CD4-positive, alpha-beta T cell (primary cell): ENCODE measurements at regions not wholly inside any gene's neighbourhood (a gene's known extent, or its start where the extent isn't known, plus 50 kb on each side); places are given as distances from the start of the nearest gene placed in this dataset.

Experiments
- ATAC-seq: fragments of 200-7000 bp; cut with Tn5 transposase; one replicate; pipeline ENCODE4 v1.10.0; 2022; ENCODE audit warnings: mild to moderate bottlenecking; ENCODE audit not compliant: poor library complexity
- CTCF ChIA-PET: fragments of 350-600 bp; sonication (Branson Sonifier 250); formaldehyde crosslinking; loops from one replicate; lab custom pipeline; 2021; ENCODE audit warnings: antibody characterized with exemption, inconsistent platforms; lab: Charles Lee
- POLR2A ChIA-PET: fragments of 350-600 bp; sonication (Branson Sonifier 250); formaldehyde crosslinking; loops from one replicate; lab custom pipeline; 2021; ENCODE audit warnings: antibody characterized with exemption, inconsistent platforms; lab: Charles Lee
- DNase-seq, 14 experiments: peaks; one replicate each; pipeline ENCODE4 v3.0.0-alpha.2; 2013 to 2020; ENCODE audit warnings: mixed read lengths in 2 of 14
- H3K27ac ChIP-seq, 2 donors: one replicate each; pipeline versions ENCODE4 v1.5.1 to v1.7.0; 2013; ENCODE audit warnings: low read length in 2 of 2, low read depth in 1 of 2, mild to moderate bottlenecking in 1 of 2
- H3K27me3 ChIP-seq, 2 experiments: 1 replicate in 1 of 2; 2 replicates in 1 of 2; pipeline versions ENCODE4 v1.6.1 to v1.7.0; 2013; ENCODE audit warnings: low read length in 2 of 2, control low read depth in 1 of 2, mild to moderate bottlenecking in 1 of 2, moderate library complexity in 1 of 2; ENCODE audit not compliant: insufficient read depth in 2 of 2, control insufficient read depth in 1 of 2
- H3K36me3 ChIP-seq: one replicate; pipeline ENCODE4 v1.6.1; 2013; ENCODE audit warnings: low read length, control low read depth; ENCODE audit not compliant: insufficient read depth
- H3K4me1 ChIP-seq: one replicate; pipeline ENCODE4 v1.6.1; 2013; ENCODE audit warnings: low read length, control low read depth; ENCODE audit not compliant: insufficient read depth
- H3K4me3 ChIP-seq: one replicate; pipeline ENCODE4 v1.5.1; 2013; ENCODE audit warnings: mild to moderate bottlenecking, low read length, moderate library complexity
- H3K9me3 ChIP-seq, 2 experiments: 1 replicate in 1 of 2; 2 replicates in 1 of 2; pipeline versions ENCODE4 v1.6.1 to v1.7.0; 2013; ENCODE audit warnings: low read length in 2 of 2, mild to moderate bottlenecking in 2 of 2, control low read depth in 1 of 2, moderate library complexity in 1 of 2; ENCODE audit not compliant: control insufficient read depth in 1 of 2, insufficient read depth in 1 of 2
- H3K27ac Mint-ChIP-seq: one replicate; pipeline ENCODE4 v1.8.0; 2020; ENCODE audit warnings: mixed read lengths
- H3K27me3 Mint-ChIP-seq: one replicate; pipeline ENCODE4 v1.8.0; 2021; ENCODE audit warnings: mixed read lengths
- H3K36me3 Mint-ChIP-seq: one replicate; pipeline ENCODE4 v1.8.0; 2021; ENCODE audit warnings: low read depth, mixed read lengths
- H3K4me1 Mint-ChIP-seq: one replicate; pipeline ENCODE4 v1.8.0; 2021; ENCODE audit warnings: low read depth, mixed read lengths
- H3K4me3 Mint-ChIP-seq: one replicate; pipeline ENCODE4 v1.8.0; 2020; ENCODE audit warnings: mild to moderate bottlenecking, mixed read lengths
- H3K9me3 Mint-ChIP-seq: one replicate; pipeline ENCODE4 v1.8.0; 2020; ENCODE audit warnings: mixed read lengths
- CTCF ChIP-seq: fragments of 200-600 bp; IDR thresholded peaks from one replicate; pipeline ENCODE4 v1.8.0; 2022; ENCODE audit warnings: antibody characterized with exemption, mild to moderate bottlenecking
- intact Hi-C, 2 experiments: fragments of 100-400 bp; cut with DNase I in 1 of 2; cut with micrococcal nuclease in 1 of 2; formaldehyde crosslinking; loops; one replicate each; pipeline versions ENCODE4 v1.15.1 to v1.9.0; 2023 to 2025; cut with DNase I, micrococcal nuclease

- ATAC-seq (no peak), DNase-seq (no peak)
- Mint-ChIP-seq H3K36me3 (no peaks in the 10 kb centered on the region), H3K4me3 (no peak overlapping the region), H3K27me3 (peaks cover 5% of the 10 kb centered on the region), H3K9me3 (no peaks in the 10 kb centered on the region), H3K27ac (no peak overlapping the region), H3K4me1 (no peaks in the 10 kb centered on the region)
- TF ChIP-seq CTCF = no peak
- Histone ChIP-seq H3K4me1 (no peaks in the 10 kb centered on the region), H3K36me3 (no peaks in the 10 kb centered on the region), H3K9me3 (no peaks in the 10 kb centered on the region), H3K4me3 (no peak overlapping the region), H3K27me3 (no peaks in the 10 kb centered on the region), H3K27ac (no peak overlapping the region)
- CTCF ChIA-PET = no interaction called here
- intact Hi-C loops = loop anchor here in 1 of 2 experiments (2.0 kb wide), 1 partner anchor 583 kb away; no protein-coding TSS in a partner anchor
- POLR2A ChIA-PET = no interaction called here
Observed at GRCh38 chr3:159829539-159830227, 159.0 kb upstream of the IL12A start.

GRCh38 chr3:159830523-159831154 lies 158.0 kb upstream of the IL12A start:
- ChIA-PET CTCF (no interaction called here), POLR2A (no interaction called here)
- H3K27ac ChIP-seq = no peak overlapping the region
- no peaks in the 10 kb centered on the region for H3K36me3 ChIP-seq
- Mint-ChIP-seq H3K27me3 (peaks cover 5% of the 10 kb centered on the region), H3K4me3 (no peak overlapping the region), H3K36me3 (no peaks in the 10 kb centered on the region), H3K9me3 (no peaks in the 10 kb centered on the region), H3K27ac (no peak overlapping the region), H3K4me1 (no peaks in the 10 kb centered on the region)
- H3K27me3 ChIP-seq = no peaks in the 10 kb centered on the region
- no peak overlapping the region for H3K4me3 ChIP-seq
- H3K9me3 ChIP-seq = no peaks in the 10 kb centered on the region
- no peaks in the 10 kb centered on the region for H3K4me1 ChIP-seq
- TF ChIP-seq CTCF = no peak
- intact Hi-C loops = no loop called here
- DNase-seq = no peak
- no peak for ATAC-seq

GRCh38 chr3:159831466-159831865 lies 157.2 kb upstream of the IL12A start:
- Histone ChIP-seq H3K9me3 (no peaks in the 10 kb centered on the region), H3K36me3 (no peaks in the 10 kb centered on the region), H3K4me1 (no peaks in the 10 kb centered on the region), H3K27ac (no peak overlapping the region), H3K27me3 (no peaks in the 10 kb centered on the region), H3K4me3 (no peak overlapping the region)
- Mint-ChIP-seq H3K36me3 (no peaks in the 10 kb centered on the region), H3K9me3 (no peaks in the 10 kb centered on the region), H3K4me1 (no peaks in the 10 kb centered on the region), H3K27ac (no peak overlapping the region), H3K4me3 (no peak overlapping the region), H3K27me3 (peaks cover 7% of the 10 kb centered on the region)
- no peak for DNase-seq
- no peak for TF ChIP-seq CTCF
- ChIA-PET CTCF (no interaction called here), POLR2A (no interaction called here)
- no peak for ATAC-seq
- intact Hi-C loops = no loop called here
